ENCODE measurements at regions not wholly inside any gene's neighbourhood (a gene's known extent, or its start where the extent isn't known, plus 50 kb on each side); places are given as distances from the start of the nearest gene placed in this dataset.

GRCh38 chr2:220894069-220894468 is 678.0 kb downstream of the EPHA4 start:
- Mint-ChIP-seq H3K36me3 (ENCODE audit: low read depth) (no peaks in the 10 kb centered on the region), H3K27me3 (peaks cover 5% of the 10 kb centered on the region), H3K4me3 (no peak overlapping the region), H3K9me3 (no peaks in the 10 kb centered on the region), H3K27ac (no peak overlapping the region), H3K4me1 (no peaks in the 10 kb centered on the region)
- no peak for ATAC-seq (replicated peaks)

GRCh38 chr2:220899492-220899891 is 672.6 kb downstream of the EPHA4 start:
- ATAC-seq (replicated peaks) = no peak
- no peak overlapping the region for H3K27ac Mint-ChIP-seq

DNA sequence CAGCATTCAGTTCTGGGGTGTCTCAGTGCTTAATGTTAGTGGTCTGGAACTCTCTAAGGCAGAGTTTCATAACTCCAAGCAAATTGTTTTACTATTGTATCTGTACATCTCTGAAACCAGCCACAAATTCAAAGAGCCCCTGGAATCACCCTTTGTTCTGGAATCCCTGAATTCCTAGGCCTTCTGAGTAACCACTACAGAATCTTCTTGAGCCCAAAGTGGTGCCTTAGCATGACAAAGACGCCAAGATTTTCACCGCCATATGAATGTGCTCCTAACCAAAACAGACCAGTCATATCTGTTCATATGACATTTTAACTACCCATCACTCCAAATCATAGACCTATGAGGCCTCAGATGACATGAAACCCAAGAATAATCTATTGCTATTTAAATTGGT is 668.1 kb downstream of the EPHA4 start:
- Mint-ChIP-seq H3K4me1 (no peaks in the 10 kb centered on the region), H3K4me3 (no peak overlapping the region), H3K27me3 (no peaks in the 10 kb centered on the region), H3K36me3 (ENCODE audit: low read depth) (no peaks in the 10 kb centered on the region), H3K27ac (no peak overlapping the region), H3K9me3 (no peaks in the 10 kb centered on the region)
- ATAC-seq (replicated peaks) = no peak

More at GRCh38 chr2:220899492-220899891, 672.6 kb downstream of the EPHA4 start:
- Mint-ChIP-seq H3K4me3 (no peak overlapping the region), H3K27me3 (no peaks in the 10 kb centered on the region), H3K36me3 (ENCODE audit: low read depth) (no peaks in the 10 kb centered on the region), H3K9me3 (no peaks in the 10 kb centered on the region), H3K4me1 (no peaks in the 10 kb centered on the region)

DNA sequence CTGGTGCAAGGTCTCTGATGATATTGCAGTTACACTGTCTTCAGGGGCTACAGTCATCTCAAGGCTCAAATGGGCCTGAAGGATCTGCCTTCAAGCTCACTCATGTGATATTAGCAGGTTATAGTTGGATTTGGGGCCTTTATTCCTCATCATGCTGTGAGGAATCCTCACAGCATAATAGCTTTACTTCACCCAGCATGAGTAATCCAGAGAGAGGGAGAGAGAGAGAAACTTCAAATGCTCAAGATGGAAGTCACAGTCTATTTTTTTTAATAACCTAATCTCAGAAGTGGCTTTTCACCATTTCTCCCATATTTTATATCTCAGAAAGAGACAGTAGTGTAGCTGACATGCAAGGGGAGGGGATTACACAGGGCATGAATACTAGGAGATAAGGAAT is 658.7 kb downstream of the EPHA4 start:
- Mint-ChIP-seq H3K9me3 (no peaks in the 10 kb centered on the region), H3K4me1 (no peaks in the 10 kb centered on the region), H3K36me3 (ENCODE audit: low read depth) (no peaks in the 10 kb centered on the region), H3K27ac (no peak overlapping the region), H3K27me3 (no peaks in the 10 kb centered on the region), H3K4me3 (no peak overlapping the region)
- ATAC-seq (replicated peaks) = no peak

DNA sequence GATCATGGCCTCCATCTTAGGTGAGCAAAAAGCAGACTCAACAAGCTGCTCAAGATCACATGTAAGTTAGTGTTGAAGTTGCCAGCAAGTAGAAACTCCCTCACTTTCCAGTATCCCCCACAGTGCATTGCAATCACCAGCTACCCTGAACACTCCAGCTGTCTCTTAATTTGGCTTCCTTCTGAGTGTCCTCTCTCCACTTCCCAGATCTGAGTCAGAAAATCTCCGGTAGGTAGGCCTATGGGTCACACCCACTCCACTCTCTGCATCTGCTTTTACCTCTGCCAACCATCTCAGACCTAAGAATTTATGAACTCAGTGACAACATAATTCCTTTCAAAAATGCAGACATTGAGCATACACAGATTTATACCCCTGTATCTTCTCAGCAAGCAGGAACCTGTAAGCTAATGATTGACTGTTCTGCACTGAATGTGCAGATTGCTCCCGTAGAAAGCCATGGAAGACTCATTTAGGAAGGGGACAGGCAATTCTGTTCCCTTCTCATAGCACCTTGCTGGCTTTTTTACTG is 656.9 kb downstream of the EPHA4 start:
- Mint-ChIP-seq H3K4me3 (no peak overlapping the region), H3K4me1 (no peaks in the 10 kb centered on the region), H3K36me3 (ENCODE audit: low read depth) (no peaks in the 10 kb centered on the region), H3K9me3 (no peaks in the 10 kb centered on the region), H3K27me3 (peaks cover 4% of the 10 kb centered on the region), H3K27ac (no peak overlapping the region)
- no peak for ATAC-seq (replicated peaks)

DNA sequence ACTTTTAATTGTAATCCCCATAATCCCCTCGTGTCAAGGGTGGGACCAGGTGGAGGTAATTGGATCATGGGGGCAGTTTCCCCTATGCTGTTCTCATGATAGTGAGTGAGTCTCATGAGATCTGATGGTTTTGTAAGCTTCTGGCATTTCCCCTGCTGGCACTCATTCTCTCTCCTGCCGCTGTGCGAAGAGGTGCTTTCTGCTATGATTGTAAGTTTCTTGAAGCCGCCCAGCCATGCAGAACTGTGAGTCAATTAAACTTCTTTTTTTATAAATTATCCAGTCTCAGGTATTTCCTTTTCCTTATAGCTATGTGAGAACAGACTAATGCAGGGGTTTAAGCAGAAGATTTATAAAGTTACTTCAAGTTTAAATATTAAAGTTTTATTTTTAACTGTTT is 655.2 kb downstream of the EPHA4 start:
- Mint-ChIP-seq H3K27ac (no peak overlapping the region), H3K27me3 (peaks cover 4% of the 10 kb centered on the region), H3K36me3 (ENCODE audit: low read depth) (no peaks in the 10 kb centered on the region), H3K4me1 (no peaks in the 10 kb centered on the region), H3K9me3 (no peaks in the 10 kb centered on the region), H3K4me3 (no peak overlapping the region)
- ATAC-seq (replicated peaks) = no peak

- peaks cover 3% of the 10 kb centered on the region for H3K27me3 Mint-ChIP-seq
- peak; percentile 11 for ATAC-seq (replicated peaks)
- no peaks in the 10 kb centered on the region for H3K36me3 Mint-ChIP-seq (ENCODE audit: low read depth)
Observed at GRCh38 chr2:220930271-220931076, 641.6 kb downstream of the EPHA4 start.

GRCh38 chr2:220931491-220931890 is 640.6 kb downstream of the EPHA4 start:
- no peak overlapping the region for H3K4me3 Mint-ChIP-seq
- peaks cover 18% of the 10 kb centered on the region for H3K9me3 Mint-ChIP-seq
- peaks cover 3% of the 10 kb centered on the region for H3K27me3 Mint-ChIP-seq
- peaks cover 8% of the 10 kb centered on the region for H3K4me1 Mint-ChIP-seq
- H3K27ac Mint-ChIP-seq = no peak overlapping the region
- no peak for ATAC-seq (replicated peaks)
- H3K36me3 Mint-ChIP-seq (ENCODE audit: low read depth) = no peaks in the 10 kb centered on the region

More at GRCh38 chr2:220930271-220931076, 641.6 kb downstream of the EPHA4 start:
- Mint-ChIP-seq H3K9me3 (peaks cover 20% of the 10 kb centered on the region), H3K27ac (no peak overlapping the region), H3K4me3 (no peak overlapping the region), H3K4me1 (peaks cover under 1% of the 10 kb centered on the region)

- no peak overlapping the region for H3K4me3 Mint-ChIP-seq
- no peak for ATAC-seq (replicated peaks)
Observed at GRCh38 chr2:220932041-220932440, 640.1 kb downstream of the EPHA4 start.

DNA sequence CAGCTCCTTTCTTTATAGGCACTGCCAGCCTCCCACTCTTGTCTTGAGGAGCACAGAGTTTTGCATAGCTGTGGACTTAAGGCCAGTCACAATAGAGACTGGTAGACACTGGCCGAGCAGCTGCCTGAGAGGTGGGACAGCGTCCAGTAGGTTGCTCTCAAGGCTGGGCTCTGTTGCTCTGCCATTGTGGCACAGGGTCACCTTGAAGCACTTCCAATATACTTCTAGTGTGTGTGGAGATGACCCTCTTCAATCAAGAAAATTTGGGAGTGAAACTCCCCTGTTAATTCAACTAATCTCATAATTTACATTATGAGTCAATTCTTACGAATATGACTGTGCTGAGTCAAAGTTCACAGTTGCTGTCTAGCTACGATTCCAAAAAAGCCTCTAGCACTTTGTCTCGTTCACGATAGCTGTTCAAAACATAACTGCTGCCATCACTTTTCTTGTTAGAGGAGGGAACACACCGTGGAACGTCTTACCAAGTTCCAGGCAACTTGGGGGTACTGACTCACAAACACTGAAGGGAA is 636.2 kb downstream of the EPHA4 start:
- H3K9me3 Mint-ChIP-seq = peaks cover 3% of the 10 kb centered on the region
- peak overlapping the region; percentile 50 for H3K27ac Mint-ChIP-seq
- ATAC-seq (replicated peaks) = peak; percentile 95
- H3K36me3 Mint-ChIP-seq (ENCODE audit: low read depth) = no peaks in the 10 kb centered on the region
- peaks cover 9% of the 10 kb centered on the region for H3K4me1 Mint-ChIP-seq
- H3K4me3 Mint-ChIP-seq = peak overlapping the region; percentile 50
- peaks cover 3% of the 10 kb centered on the region for H3K27me3 Mint-ChIP-seq

More at GRCh38 chr2:220932041-220932440, 640.1 kb downstream of the EPHA4 start:
- Mint-ChIP-seq H3K36me3 (ENCODE audit: low read depth) (no peaks in the 10 kb centered on the region), H3K27me3 (peaks cover 3% of the 10 kb centered on the region), H3K9me3 (peaks cover 12% of the 10 kb centered on the region), H3K4me1 (peaks cover 9% of the 10 kb centered on the region), H3K27ac (no peak overlapping the region)

DNA sequence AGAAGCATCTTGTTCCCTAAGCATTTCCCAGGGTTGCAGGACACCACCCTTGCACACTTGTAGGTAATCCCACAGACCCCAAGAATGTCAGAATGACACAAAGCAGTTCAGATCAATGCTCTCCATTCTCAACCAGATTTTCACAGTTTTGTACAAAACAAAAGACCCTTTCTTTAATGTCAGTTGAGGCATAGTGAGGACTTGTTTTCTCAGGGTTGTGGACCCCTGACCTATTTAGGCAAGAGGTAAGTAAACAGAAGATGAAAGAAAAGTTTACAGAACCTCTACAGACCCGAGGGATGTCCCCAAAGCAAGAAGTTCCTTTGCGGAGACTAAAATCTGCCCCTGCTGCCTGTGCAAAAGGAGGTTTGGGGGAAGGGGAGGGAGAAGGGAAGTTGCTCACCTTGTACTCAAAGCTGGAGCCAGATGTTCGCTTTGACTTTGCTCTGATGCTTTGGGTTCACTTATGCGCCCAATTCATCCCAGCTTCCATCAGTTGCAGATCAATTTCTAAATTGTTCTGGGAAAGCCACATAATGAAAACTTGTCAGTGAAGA is 635.4 kb downstream of the EPHA4 start:
- H3K27me3 Mint-ChIP-seq = peaks cover 3% of the 10 kb centered on the region
- H3K27ac Mint-ChIP-seq = peak overlapping the region; percentile 50
- peak overlapping the region; percentile 50 for H3K4me3 Mint-ChIP-seq
- no peak for ATAC-seq (replicated peaks)
- H3K4me1 Mint-ChIP-seq = peaks cover 9% of the 10 kb centered on the region
- peaks cover 3% of the 10 kb centered on the region for H3K9me3 Mint-ChIP-seq
- H3K36me3 Mint-ChIP-seq (ENCODE audit: low read depth) = no peaks in the 10 kb centered on the region

GRCh38 chr2:220937245-220937644 is 634.9 kb downstream of the EPHA4 start:
- Mint-ChIP-seq H3K27me3 (no peaks in the 10 kb centered on the region), H3K4me1 (peaks cover 9% of the 10 kb centered on the region), H3K4me3 (no peak overlapping the region), H3K36me3 (ENCODE audit: low read depth) (no peaks in the 10 kb centered on the region), H3K27ac (no peak overlapping the region), H3K9me3 (no peaks in the 10 kb centered on the region)
- ATAC-seq (replicated peaks) = no peak

GRCh38 chr2:220940646-220941045 is 631.5 kb downstream of the EPHA4 start:
- Mint-ChIP-seq H3K9me3 (no peaks in the 10 kb centered on the region), H3K27ac (no peak overlapping the region), H3K27me3 (peaks cover 2% of the 10 kb centered on the region), H3K4me3 (no peak overlapping the region), H3K4me1 (peaks cover 8% of the 10 kb centered on the region), H3K36me3 (ENCODE audit: low read depth) (no peaks in the 10 kb centered on the region)
- no peak for ATAC-seq (replicated peaks)

GRCh38 chr2:220941683-220942082 is 630.4 kb downstream of the EPHA4 start:
- Mint-ChIP-seq H3K4me1 (no peaks in the 10 kb centered on the region), H3K27ac (no peak overlapping the region), H3K4me3 (no peak overlapping the region), H3K36me3 (ENCODE audit: low read depth) (no peaks in the 10 kb centered on the region), H3K9me3 (no peaks in the 10 kb centered on the region), H3K27me3 (peaks cover 3% of the 10 kb centered on the region)
- no peak for ATAC-seq (replicated peaks)

GRCh38 chr2:220946552-220946951 is 625.6 kb downstream of the EPHA4 start:
- Mint-ChIP-seq H3K4me1 (no peaks in the 10 kb centered on the region), H3K9me3 (no peaks in the 10 kb centered on the region), H3K36me3 (ENCODE audit: low read depth) (no peaks in the 10 kb centered on the region), H3K27ac (no peak overlapping the region), H3K27me3 (peaks cover 12% of the 10 kb centered on the region), H3K4me3 (no peak overlapping the region)
- ATAC-seq (replicated peaks) = no peak
